ENCODE measurements at regions not wholly inside any gene's neighbourhood (a gene's known extent, or its start where the extent isn't known, plus 50 kb on each side); places are given as distances from the start of the nearest gene placed in this dataset.

- Histone ChIP-seq H3K36me3 (no peaks in the 10 kb centered on the region), H3K9me3 (no peaks in the 10 kb centered on the region), H3K4me1 (peaks cover 0 to 16% (median 4%) of the 10 kb centered on the region in 9 donors), H3K4me3 (no peak overlapping the region), H3K27ac (peak overlapping the region in 1 of 10 donors; percentile 6), H3K27me3 (no peaks in the 10 kb centered on the region)
- intact Hi-C loops (cut with DNase I): no loop called here
- 52 to 55% methylated on average over 11 of the region's 11 CpGs for WGBS, 2 donors
- ATAC-seq: peak; percentile 52 to 87 (median 66)
- peak in 1 of 2 donors; percentile 27 for DNase-seq
- no peak for TF ChIP-seq CTCF (IDR thresholded peaks at IDR 0.05)
Measured at GRCh38 chr7:46146454-46147255, 225.6 kb upstream of the IGFBP3 start.

- peak in 6 of 8 donors; percentile 37 to 68 (median 46) for ATAC-seq
- no peak for DNase-seq
- Histone ChIP-seq H3K36me3 (no peaks in the 10 kb centered on the region), H3K27me3 (no peaks in the 10 kb centered on the region), H3K9me3 (no peaks in the 10 kb centered on the region), H3K4me3 (no peak overlapping the region), H3K4me1 (peaks cover 0 to 16% (median 4%) of the 10 kb centered on the region in 9 donors), H3K27ac (no peak overlapping the region)
- intact Hi-C loops (cut with DNase I): no loop called here
- WGBS, 2 donors: 33 to 49% methylated on average over 2 of the region's 2 CpGs
- TF ChIP-seq CTCF (IDR thresholded peaks at IDR 0.05): no peak
Measured at GRCh38 chr7:46145412-46145811, 224.3 kb upstream of the IGFBP3 start.

- H3K9me3 ChIP-seq: no peaks in the 10 kb centered on the region
- intact Hi-C loops (cut with DNase I): no loop called here
- 81 to 86% methylated on average over 4 of the region's 4 CpGs for WGBS, 2 donors
- DNase-seq: no peak
- H3K27ac ChIP-seq: no peak overlapping the region
- no peaks in the 10 kb centered on the region for H3K36me3 ChIP-seq
- no peak for TF ChIP-seq CTCF (IDR thresholded peaks at IDR 0.05)
- ATAC-seq: no peak
- no peaks in the 10 kb centered on the region for H3K27me3 ChIP-seq
- H3K4me1 ChIP-seq: peaks cover 0 to 16% (median 4%) of the 10 kb centered on the region in 9 donors
- H3K4me3 ChIP-seq: no peak overlapping the region
Measured at GRCh38 chr7:46143949-46144917, 223.2 kb upstream of the IGFBP3 start.

GRCh38 chr7:46143421-46143820, 222.3 kb upstream of the IGFBP3 start:
- DNase-seq: no peak
- WGBS, 2 donors: 97 to 98% methylated on average over 2 of the region's 2 CpGs

More at GRCh38 chr7:46143421-46143820, 222.3 kb upstream of the IGFBP3 start:
- H3K27ac ChIP-seq: no peak overlapping the region
- H3K9me3 ChIP-seq: no peaks in the 10 kb centered on the region
- no peaks in the 10 kb centered on the region for H3K27me3 ChIP-seq
- H3K4me3 ChIP-seq: no peak overlapping the region
- TF ChIP-seq CTCF (IDR thresholded peaks at IDR 0.05): no peak
- H3K4me1 ChIP-seq: peaks cover 0 to 16% (median 4%) of the 10 kb centered on the region in 9 donors
- ATAC-seq: no peak
- H3K36me3 ChIP-seq: no peaks in the 10 kb centered on the region
- intact Hi-C loops (cut with DNase I): no loop called here
